ENCODE measurements at regions not wholly inside any gene's neighbourhood (a gene's known extent, or its start where the extent isn't known, plus 50 kb on each side); places are given as distances from the start of the nearest gene placed in this dataset.

DNA sequence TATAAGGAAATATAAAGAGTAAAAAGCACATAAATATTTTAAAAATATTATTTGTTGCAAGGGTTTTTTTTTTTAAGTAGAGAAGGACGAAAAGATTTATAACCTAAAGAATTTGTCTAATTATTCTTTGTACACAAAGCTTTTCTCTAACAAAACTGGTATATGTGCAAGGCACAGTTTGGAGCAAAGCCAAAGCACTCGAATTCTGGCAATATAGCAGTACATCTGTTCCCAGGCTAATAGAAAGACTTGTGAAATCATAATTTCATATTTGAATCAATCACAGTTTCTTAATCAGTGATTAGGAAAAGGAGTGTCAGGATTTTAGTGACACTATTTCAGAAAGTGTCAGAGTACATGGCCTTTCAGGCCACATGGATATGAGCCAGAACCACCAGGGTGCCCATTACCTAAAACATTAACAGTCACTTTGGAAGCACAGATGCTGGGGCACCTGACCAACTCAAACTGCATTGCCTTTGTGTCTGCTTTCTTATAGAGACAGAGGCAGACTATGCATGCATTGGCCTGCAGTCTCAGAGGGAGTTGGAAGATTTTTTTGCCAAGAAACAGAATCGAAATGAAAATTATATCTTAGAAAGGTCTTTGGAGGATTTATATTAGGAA lies 651.8 kb upstream of the SGO1 start:
- DNase-seq (ENCODE audit: low read depth, low spot score) (no peak), ATAC-seq (no peak)
- Histone ChIP-seq H3K9ac (ENCODE audit: low read length) (no peak overlapping the region), H3K27ac (ENCODE audit: low read depth, low read length) (no peak overlapping the region), H3K36me3 (ENCODE audit: control insufficient read depth in 1 of 2, insufficient read depth in 2 of 2, low read length in 2 of 2) (no peaks in the 10 kb centered on the region), H3K9me2 (ENCODE audit: insufficient read depth) (no peaks in the 10 kb centered on the region), H3K4me1 (ENCODE audit: control insufficient read depth in 1 of 2, insufficient read depth in 2 of 2, low read length in 2 of 2) (no peaks in the 10 kb centered on the region), H3K27me3 (ENCODE audit: insufficient read depth, low read length) (no peaks in the 10 kb centered on the region), H2AFZ (ENCODE audit: low read depth, low read length, poor library complexity, severe bottlenecking) (no peak overlapping the region), H3K79me2 (ENCODE audit: insufficient read depth, low read length) (no peaks in the 10 kb centered on the region), H3K4me3 (replicated peaks in 1 of 2; ENCODE audit: low read depth in 1 of 2, low read length in 2 of 2) (no peak overlapping the region), H3K4me2 (ENCODE audit: low read length) (no peak overlapping the region), H3K9me3 (ENCODE audit: control insufficient read depth in 1 of 2, insufficient read depth in 1 of 2, low read depth in 1 of 2, low read length in 2 of 2) (peaks cover 14 to 25% of the 10 kb centered on the region in 2 experiments; a peak in 2 of 4 replicates), H4K20me1 (ENCODE audit: insufficient read depth) (no peaks in the 10 kb centered on the region)
- no TSS peak for BruUV-seq (replicated peaks)
- TF ChIP-seq ZNF274 (IDR thresholded peaks at IDR 0.05; ENCODE audit: low read depth, low read length) (no peak), SP1 (IDR thresholded peaks at IDR 0.05; ENCODE audit: low read depth) (no peak), ZFX (IDR thresholded peaks at IDR 0.05) (no peak), YY1 (IDR thresholded peaks at IDR 0.05; ENCODE audit: extremely low read depth, insufficient replicate concordance, low read depth, low read length) (no peak)
- TF ChIP-seq, protein P1, sequence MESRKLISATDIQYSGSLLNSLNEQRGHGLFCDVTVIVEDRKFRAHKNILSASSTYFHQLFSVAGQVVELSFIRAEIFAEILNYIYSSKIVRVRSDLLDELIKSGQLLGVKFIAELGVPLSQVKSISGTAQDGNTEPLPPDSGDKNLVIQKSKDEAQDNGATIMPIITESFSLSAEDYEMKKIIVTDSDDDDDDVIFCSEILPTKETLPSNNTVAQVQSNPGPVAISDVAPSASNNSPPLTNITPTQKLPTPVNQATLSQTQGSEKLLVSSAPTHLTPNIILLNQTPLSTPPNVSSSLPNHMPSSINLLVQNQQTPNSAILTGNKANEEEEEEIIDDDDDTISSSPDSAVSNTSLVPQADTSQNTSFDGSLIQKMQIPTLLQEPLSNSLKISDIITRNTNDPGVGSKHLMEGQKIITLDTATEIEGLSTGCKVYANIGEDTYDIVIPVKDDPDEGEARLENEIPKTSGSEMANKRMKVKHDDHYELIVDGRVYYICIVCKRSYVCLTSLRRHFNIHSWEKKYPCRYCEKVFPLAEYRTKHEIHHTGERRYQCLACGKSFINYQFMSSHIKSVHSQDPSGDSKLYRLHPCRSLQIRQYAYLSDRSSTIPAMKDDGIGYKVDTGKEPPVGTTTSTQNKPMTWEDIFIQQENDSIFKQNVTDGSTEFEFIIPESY (IDR thresholded peaks at IDR 0.05; ENCODE audit: extremely low read depth, insufficient replicate concordance, low read length): no peak
- ChIA-PET POLR2A (no interaction called here), RAD21 (ENCODE audit: low non-redundant PET in 1 of 2, low total read pairs in 2 of 2, uncharacterized antibody in 2 of 2, unreplicated experiment in 2 of 2) (no interaction called here), CTCF (no interaction called here)
- intact Hi-C loops (cut with micrococcal nuclease): no loop called here

DNA sequence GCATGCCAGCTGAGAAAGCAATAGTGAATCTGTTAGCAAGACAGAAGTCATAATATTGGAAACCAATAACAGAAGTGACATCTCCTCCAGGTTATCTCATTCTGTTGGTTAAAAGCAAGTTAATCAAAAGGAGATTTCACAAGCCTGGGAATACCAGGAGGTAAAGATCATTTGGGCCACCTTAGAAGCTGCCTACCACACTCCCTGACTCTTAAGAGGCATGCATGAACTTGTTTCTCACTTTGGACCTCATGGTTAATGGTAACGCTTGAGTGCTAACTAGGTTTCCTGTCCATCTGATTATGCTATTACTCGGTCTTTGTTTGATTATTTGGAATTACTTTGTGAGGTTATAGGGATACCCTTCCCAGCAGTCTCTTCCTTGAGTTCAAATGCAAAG lies 650.8 kb upstream of the SGO1 start:
- no peak overlapping the region for H3K9ac ChIP-seq (ENCODE audit: low read length)
- DNase-seq (ENCODE audit: low read depth, low spot score) (no peak), ATAC-seq (no peak)
- no peaks in the 10 kb centered on the region for H3K36me3 ChIP-seq (ENCODE audit: control insufficient read depth in 1 of 2, insufficient read depth in 2 of 2, low read length in 2 of 2)
- no peaks in the 10 kb centered on the region for H3K27me3 ChIP-seq (ENCODE audit: insufficient read depth, low read length)
- ChIA-PET RAD21 (ENCODE audit: low non-redundant PET in 1 of 2, low total read pairs in 2 of 2, uncharacterized antibody in 2 of 2, unreplicated experiment in 2 of 2) (no interaction called here), POLR2A (no interaction called here), CTCF (no interaction called here)
- H3K27ac ChIP-seq (ENCODE audit: low read depth, low read length): no peak overlapping the region
- no TSS peak for BruUV-seq (replicated peaks)
- no peaks in the 10 kb centered on the region for H3K79me2 ChIP-seq (ENCODE audit: insufficient read depth, low read length)
- H3K4me1 ChIP-seq (ENCODE audit: control insufficient read depth in 1 of 2, insufficient read depth in 2 of 2, low read length in 2 of 2): no peaks in the 10 kb centered on the region
- H3K4me2 ChIP-seq (ENCODE audit: low read length): no peak overlapping the region
- H3K9me3 ChIP-seq (ENCODE audit: control insufficient read depth in 1 of 2, insufficient read depth in 1 of 2, low read depth in 1 of 2, low read length in 2 of 2): peaks cover 10 to 24% of the 10 kb centered on the region in 2 experiments; a peak in 2 of 4 replicates
- H3K9me2 ChIP-seq (ENCODE audit: insufficient read depth): no peaks in the 10 kb centered on the region
- H2AFZ ChIP-seq (ENCODE audit: low read depth, low read length, poor library complexity, severe bottlenecking): no peak overlapping the region
- H4K20me1 ChIP-seq (ENCODE audit: insufficient read depth): no peaks in the 10 kb centered on the region
- intact Hi-C loops (cut with micrococcal nuclease): no loop called here
- H3K4me3 ChIP-seq (replicated peaks in 1 of 2; ENCODE audit: low read depth in 1 of 2, low read length in 2 of 2): no peak overlapping the region
- TF ChIP-seq SIN3A (IDR thresholded peaks at IDR 0.05; ENCODE audit: low read depth) (no peak), POLR2AphosphoS5 (IDR thresholded peaks at IDR 0.05; ENCODE audit: low read depth, low read length) (no peak), CEBPB (IDR thresholded peaks at IDR 0.05; ENCODE audit: low read depth) (no peak), POLR2A (IDR thresholded peaks at IDR 0.05; ENCODE audit: borderline replicate concordance, extremely low read depth, insufficient read depth, insufficient read length) (no peak), ELF1 (IDR thresholded peaks at IDR 0.05; ENCODE audit: borderline replicate concordance, low read depth) (no peak), FOSL1 (IDR thresholded peaks at IDR 0.05; ENCODE audit: low read depth) (no peak), EGR1 (IDR thresholded peaks at IDR 0.05; ENCODE audit: low read depth) (no peak), CTCF (IDR thresholded peaks at IDR 0.05 in 2 of 3, conservative IDR thresholded peaks at IDR 0.05 in 1 of 3; ENCODE audit: borderline replicate concordance in 1 of 3, insufficient read depth in 1 of 3, low read depth in 2 of 3, low read length in 2 of 3) (no peak), SRF (IDR thresholded peaks at IDR 0.05; ENCODE audit: low read depth) (no peak), ATF3 (IDR thresholded peaks at IDR 0.05) (no peak), RAD21 (IDR thresholded peaks at IDR 0.05; ENCODE audit: low read depth) (no peak), EZH2phosphoT487 (IDR thresholded peaks at IDR 0.05; ENCODE audit: borderline replicate concordance) (no peak), JUND (IDR thresholded peaks at IDR 0.05) (no peak)
- TF ChIP-seq, protein P2, sequence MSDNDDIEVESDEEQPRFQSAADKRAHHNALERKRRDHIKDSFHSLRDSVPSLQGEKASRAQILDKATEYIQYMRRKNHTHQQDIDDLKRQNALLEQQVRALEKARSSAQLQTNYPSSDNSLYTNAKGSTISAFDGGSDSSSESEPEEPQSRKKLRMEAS (IDR thresholded peaks at IDR 0.05): no peak

All from HCT116 (cell line).